Panc1 (cell line): ENCODE measurements at regions not wholly inside any gene's neighbourhood (a gene's known extent, or its start where the extent isn't known, plus 50 kb on each side); places are given as distances from the start of the nearest gene placed in this dataset.

Experiments
- CTCF ChIP-seq: fragments of 450-650 bp; IDR thresholded peaks from 2 replicates; pipeline ENCODE4 v1.5.1; 2017; ENCODE audit warnings: mild to moderate bottlenecking
- POLR2AphosphoS5 ChIP-seq: IDR thresholded peaks from 2 replicates; pipeline ENCODE4 v1.6.1; 2012; ENCODE audit warnings: mild to moderate bottlenecking, low read depth, low read length, moderate library complexity
- SIN3A ChIP-seq: IDR thresholded peaks from 2 replicates; pipeline ENCODE4 v1.6.1; 2012; ENCODE audit warnings: low read depth, mild to moderate bottlenecking, low read length, moderate library complexity, borderline replicate concordance; ENCODE audit not compliant: insufficient read depth
- TCF7L2 ChIP-seq: IDR thresholded peaks from 2 replicates; pipeline ENCODE4 v1.6.1; 2011; ENCODE audit warnings: mild to moderate bottlenecking, low read depth, low read length, inconsistent platforms
- TF ChIP-seq, protein P1 (sequence below), 2 experiments: IDR thresholded peaks; 2 replicates each; pipeline ENCODE4 v1.6.1; 2011 to 2012; ENCODE audit warnings: low read depth in 2 of 2, control low read depth in 1 of 2, low read length in 1 of 2, mild to moderate bottlenecking in 1 of 2, moderate library complexity in 1 of 2; ENCODE audit not compliant: insufficient read depth in 1 of 2

GRCh38 chr3:140830391-140830790, 111.2 kb upstream of the SLC25A36 start:
- TF ChIP-seq POLR2AphosphoS5 (no peak), SIN3A (no peak), CTCF (no peak), TCF7L2 (no peak)
- TF ChIP-seq, protein P1, sequence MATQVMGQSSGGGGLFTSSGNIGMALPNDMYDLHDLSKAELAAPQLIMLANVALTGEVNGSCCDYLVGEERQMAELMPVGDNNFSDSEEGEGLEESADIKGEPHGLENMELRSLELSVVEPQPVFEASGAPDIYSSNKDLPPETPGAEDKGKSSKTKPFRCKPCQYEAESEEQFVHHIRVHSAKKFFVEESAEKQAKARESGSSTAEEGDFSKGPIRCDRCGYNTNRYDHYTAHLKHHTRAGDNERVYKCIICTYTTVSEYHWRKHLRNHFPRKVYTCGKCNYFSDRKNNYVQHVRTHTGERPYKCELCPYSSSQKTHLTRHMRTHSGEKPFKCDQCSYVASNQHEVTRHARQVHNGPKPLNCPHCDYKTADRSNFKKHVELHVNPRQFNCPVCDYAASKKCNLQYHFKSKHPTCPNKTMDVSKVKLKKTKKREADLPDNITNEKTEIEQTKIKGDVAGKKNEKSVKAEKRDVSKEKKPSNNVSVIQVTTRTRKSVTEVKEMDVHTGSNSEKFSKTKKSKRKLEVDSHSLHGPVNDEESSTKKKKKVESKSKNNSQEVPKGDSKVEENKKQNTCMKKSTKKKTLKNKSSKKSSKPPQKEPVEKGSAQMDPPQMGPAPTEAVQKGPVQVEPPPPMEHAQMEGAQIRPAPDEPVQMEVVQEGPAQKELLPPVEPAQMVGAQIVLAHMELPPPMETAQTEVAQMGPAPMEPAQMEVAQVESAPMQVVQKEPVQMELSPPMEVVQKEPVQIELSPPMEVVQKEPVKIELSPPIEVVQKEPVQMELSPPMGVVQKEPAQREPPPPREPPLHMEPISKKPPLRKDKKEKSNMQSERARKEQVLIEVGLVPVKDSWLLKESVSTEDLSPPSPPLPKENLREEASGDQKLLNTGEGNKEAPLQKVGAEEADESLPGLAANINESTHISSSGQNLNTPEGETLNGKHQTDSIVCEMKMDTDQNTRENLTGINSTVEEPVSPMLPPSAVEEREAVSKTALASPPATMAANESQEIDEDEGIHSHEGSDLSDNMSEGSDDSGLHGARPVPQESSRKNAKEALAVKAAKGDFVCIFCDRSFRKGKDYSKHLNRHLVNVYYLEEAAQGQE (IDR thresholded peaks at IDR 0.05; ENCODE audit: insufficient read depth in 1 of 2, low read depth in 2 of 2, low read length in 1 of 2): no peak
